Urothelium cell line (cell line): ENCODE measurements at regions not wholly inside any gene's neighbourhood (a gene's known extent, or its start where the extent isn't known, plus 50 kb on each side); places are given as distances from the start of the nearest gene placed in this dataset.
"Not testable (repeated sequence)": the region's sequence is repeated elsewhere in the genome, so short reads cannot be mapped to it uniquely, and the experiment has no call there.

Source experiments
- DNase-seq: peaks from one replicate; pipeline ENCODE4 v3.0.0; 2011; ENCODE audit warnings: low spot score, mixed read lengths
- FAIRE-seq: peaks from 2 replicates; lab custom pipeline; 2011; peaks lifted over from hg19 to GRCh38; lab: Jason Lieb, UNC

- DNase-seq: no peak
- no peak for FAIRE-seq
Observed at GRCh38 chr5:99368726-99369125, 439.9 kb upstream of the CHD1 start.

- no peak for FAIRE-seq
Observed at GRCh38 chr5:99355881-99356280, 427.1 kb upstream of the CHD1 start.

GRCh38 chr5:99349787-99350186 lies 421.0 kb upstream of the CHD1 start:
- DNase-seq (no peak), FAIRE-seq (no peak)

More at GRCh38 chr5:99355881-99356280, 427.1 kb upstream of the CHD1 start:
- DNase-seq: no peak

DNA sequence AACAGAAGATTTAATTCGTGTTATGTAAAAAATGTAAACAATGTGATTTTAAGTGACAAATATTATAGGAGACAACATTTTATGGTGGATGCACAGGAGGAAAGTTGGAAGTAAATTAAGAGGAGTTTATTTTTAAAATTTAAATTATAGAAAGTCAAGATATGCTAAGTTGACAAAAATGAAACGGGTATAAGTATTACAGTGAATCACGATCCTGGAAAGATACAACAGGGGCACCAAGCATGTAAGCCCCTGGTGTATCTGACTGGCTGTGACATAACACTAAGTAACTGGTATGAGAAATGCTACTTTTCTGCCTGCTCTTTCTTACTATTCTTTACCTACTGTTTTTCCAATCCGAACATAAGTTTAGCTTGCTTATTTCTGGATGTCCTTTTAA lies 419.8 kb upstream of the CHD1 start:
- DNase-seq (no peak), FAIRE-seq (no peak)

DNA sequence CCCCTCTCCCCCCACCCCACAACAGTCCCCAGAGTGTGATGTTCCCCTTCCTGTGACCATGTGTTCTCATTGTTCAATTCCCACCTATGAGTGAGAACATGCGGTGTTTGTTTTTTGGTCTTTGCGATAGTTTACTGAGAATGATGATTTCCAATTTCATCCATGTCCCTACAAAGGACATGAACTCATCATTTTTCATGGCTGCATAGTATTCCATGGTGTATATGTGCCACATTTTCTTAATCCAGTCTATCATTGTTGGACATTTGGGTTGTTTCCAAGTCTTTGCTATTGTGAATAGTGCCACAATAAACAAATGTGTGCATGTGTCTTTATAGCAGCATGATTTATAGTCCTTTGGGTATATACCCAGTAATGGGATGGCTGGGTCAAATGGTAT lies 411.0 kb upstream of the CHD1 start:
- FAIRE-seq: not testable (repeated sequence)

GRCh38 chr5:99334936-99335335 lies 406.1 kb upstream of the CHD1 start:
- DNase-seq (no peak), FAIRE-seq (no peak)

More for the DNA sequence above, 411.0 kb upstream of the CHD1 start:
- DNase-seq: not testable (repeated sequence)

- FAIRE-seq (no peak), DNase-seq (no peak)
Observed at GRCh38 chr5:99331061-99331460, 402.3 kb upstream of the CHD1 start.

DNA sequence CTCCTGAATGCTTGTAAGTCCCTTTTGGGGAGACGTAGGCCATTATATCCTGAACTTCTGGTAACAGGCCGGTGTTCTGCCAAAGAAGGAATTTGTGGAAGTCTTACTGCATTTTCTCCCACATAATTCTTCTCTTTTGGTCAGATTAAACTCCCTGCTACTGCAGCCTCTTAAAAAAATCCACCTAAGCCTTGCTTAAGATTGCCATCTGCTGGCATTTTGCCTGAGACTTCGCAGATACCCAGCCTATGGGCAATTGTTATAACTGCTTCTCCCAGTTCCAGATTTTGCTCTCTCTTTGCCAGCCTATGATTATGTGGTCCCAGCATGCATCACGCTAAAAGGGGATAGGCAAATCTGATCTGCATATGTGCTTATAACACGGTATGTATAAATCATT lies 391.6 kb upstream of the CHD1 start:
- DNase-seq: no peak
- FAIRE-seq: no peak

DNA sequence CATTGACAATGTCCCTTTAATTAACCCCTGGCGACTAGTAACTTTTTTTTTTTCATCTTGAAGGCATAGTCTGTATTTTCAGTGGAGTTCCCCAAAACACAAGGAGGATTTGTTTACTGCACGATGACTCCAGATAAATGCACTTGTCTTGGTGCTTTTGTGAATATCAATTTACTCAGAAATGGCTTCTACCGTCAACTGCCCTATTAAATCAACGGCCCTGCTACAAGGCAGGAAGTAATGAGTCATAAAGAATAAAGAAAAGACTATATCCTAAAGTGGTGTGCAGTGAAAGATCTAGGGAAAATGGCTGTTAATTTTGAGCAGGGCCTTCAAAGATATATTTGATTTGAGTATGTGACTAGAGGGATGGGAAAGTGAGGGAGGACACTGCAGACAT lies 388.3 kb upstream of the CHD1 start:
- DNase-seq: no peak
- FAIRE-seq: no peak

DNA sequence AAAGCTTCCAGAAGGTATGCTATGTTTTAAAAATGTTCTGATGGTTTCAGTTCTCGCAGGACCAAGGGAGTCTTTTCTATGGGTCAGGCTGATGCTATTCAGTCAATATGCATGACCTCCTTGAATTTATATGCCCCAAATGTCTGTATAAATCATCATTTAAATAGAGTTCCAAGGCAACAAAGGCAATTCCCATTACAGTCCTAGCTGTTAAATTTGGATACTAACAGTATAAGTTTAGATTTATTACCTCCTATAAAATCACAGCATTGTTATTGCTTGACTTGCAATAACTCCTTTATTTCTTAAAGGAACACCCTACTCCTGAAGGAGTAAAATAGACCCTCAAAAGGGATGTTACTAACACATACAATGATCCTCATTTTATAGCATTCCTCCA lies 387.7 kb upstream of the CHD1 start:
- FAIRE-seq (no peak), DNase-seq (no peak)

DNA sequence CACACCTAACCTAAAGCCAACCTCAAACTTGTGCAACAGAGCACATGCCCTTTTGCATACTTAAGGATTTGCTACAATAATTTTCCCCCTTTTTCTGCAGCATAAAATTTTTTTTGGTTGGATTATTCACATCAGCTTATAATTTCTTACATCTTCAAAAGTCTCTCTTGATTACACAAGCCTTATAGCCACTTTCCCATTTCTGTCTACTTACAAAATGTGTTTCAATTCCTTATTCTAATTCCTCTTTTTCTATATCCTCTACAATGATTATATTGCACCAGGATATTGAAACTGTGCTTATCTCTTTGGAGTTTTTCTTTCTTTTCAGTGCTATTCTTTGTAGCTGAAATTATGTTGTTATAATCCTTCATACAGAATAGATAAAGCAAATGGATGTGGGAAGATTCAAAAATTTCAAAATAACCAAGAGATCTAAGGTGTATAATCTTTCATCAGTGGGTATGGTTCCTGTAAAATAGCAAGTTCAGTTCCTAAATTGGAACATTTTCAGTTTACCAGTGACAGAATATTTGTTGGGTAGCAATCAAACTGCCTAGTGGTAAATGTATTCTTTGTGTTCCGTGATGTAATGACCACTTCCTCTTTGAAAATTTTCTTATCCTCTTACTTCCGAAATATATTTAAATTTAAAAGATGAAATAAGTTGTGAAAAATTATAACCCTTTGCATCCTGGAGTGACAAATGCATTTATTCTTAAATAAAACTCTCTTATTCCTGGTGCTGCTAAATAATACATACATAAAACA lies 386.8 kb upstream of the CHD1 start:
- FAIRE-seq: no peak
- no peak for DNase-seq

DNA sequence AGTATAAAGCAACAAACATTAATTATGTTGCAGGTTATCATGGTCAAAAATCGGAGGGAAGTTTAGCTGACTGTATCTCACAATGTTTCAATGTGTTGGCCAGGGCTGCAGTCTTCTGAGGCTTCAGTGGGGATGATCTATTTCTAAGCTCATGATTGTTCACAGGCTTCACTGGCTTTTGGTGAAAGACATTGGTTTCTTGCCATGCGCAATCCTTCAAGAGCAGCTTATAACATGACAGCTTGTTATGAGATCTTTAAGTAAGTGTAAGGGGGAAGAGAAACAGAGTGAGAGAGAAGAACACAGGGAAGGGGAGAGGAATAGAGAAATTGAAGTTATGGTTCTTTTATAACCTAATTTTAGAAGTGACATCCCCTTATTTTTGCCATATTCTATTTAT lies 385.9 kb upstream of the CHD1 start:
- no peak for DNase-seq

GRCh38 chr5:99308131-99308530 lies 379.3 kb upstream of the CHD1 start:
- FAIRE-seq (no peak), DNase-seq (no peak)

More for the DNA sequence above, 385.9 kb upstream of the CHD1 start:
- no peak for FAIRE-seq

DNA sequence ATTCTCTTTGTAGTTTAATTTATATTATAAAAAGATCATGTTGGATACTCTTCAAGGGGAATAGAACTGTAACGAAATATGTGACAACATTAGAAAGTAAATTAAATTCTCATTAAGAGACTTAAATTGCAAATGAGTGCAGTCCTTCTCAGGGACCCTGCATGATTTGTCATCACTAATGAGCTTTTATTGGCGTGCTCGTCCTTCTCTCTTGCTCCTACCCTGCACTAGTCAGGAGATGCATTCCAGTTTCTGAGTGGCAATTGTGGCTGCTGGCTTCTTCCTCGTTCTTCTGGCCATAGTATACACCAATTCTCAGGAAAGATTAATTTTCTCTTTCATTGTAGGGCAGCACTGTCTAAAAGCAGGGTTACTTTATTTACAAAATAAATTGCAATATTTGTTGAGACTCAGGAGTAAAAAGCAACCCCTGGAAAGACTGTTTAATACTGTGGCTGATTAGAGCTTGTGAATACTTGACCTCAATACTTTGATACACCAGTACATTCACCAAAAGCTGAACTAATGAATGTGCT lies 376.3 kb upstream of the CHD1 start:
- DNase-seq (no peak), FAIRE-seq (no peak)

DNA sequence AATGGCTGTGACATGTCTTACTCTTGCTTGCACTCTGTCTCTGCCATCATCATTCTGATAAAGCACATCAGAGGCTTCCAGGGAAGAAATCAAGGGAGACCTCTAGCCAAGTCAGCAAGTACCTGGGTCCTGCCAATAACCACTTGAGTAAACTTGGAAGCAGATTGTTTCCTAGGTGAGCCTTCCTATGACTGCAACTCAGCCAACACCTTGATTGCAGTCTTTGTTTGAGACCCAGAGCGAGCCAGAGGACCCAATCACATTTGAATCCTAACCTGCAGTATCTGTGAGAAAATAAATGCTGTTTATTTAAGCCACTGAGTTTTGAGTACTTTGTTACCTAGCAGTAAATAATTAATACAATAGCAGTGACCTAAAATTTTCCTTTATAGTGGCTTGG lies 356.8 kb upstream of the CHD1 start:
- DNase-seq: no peak
- no peak for FAIRE-seq

- no peak for DNase-seq
- FAIRE-seq: no peak
Observed at GRCh38 chr5:99275128-99275527, 346.3 kb upstream of the CHD1 start.

DNA sequence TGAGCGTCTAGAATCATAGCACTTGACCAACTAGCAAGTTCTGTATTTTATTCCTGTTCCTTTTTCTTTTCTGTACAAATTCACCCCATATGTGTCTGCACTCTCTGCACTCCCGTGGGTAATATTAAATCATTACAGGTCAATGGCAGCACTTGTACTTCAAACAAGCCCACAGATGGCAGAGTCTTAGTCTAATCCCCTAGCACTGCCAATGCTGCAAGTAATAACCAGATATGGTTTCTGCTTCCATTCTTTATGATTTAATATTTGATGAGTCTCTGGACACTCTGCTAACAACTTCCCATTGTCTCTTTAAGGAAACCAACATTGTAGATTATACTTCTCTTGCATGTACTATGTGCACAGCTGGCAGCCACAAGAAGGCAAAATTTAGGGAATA lies 343.8 kb upstream of the CHD1 start:
- FAIRE-seq (no peak), DNase-seq (no peak)

- FAIRE-seq (no peak), DNase-seq (no peak)
Observed at GRCh38 chr5:99258819-99259218, 330.0 kb upstream of the CHD1 start.

- no peak for FAIRE-seq
- DNase-seq: no peak
Observed at GRCh38 chr5:99248066-99248465, 319.3 kb upstream of the CHD1 start.

DNA sequence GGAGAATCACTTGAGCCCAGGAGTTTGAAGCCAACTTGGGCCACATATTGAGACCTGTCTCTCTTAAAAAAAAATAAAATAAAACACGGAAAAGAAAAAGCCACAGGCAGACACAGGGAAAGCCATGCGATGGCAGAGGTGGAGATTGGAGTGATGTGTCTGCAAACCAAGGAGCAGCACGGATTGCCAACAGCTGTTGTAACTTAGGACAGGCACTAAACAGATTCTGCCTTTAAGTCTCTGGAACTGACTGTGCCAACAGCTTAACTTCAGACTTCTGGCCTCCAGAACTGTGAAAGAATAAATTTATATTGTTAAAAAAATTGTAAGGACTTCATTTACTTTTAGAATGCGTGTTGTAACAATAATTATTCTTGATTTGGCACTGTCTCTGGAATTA lies 318.5 kb upstream of the CHD1 start:
- DNase-seq (no peak), FAIRE-seq (no peak)

- no peak for FAIRE-seq
- DNase-seq: no peak
Observed at GRCh38 chr5:99243111-99243510, 314.3 kb upstream of the CHD1 start.

- FAIRE-seq (no peak), DNase-seq (no peak)
Observed at GRCh38 chr5:99239826-99240360, 311.1 kb upstream of the CHD1 start.
